Panc1 (cell line): ENCODE measurements at regions not wholly inside any gene's neighbourhood (a gene's known extent, or its start where the extent isn't known, plus 50 kb on each side); places are given as distances from the start of the nearest gene placed in this dataset.

Experiments used
- ATAC-seq: fragments of 200-7000 bp; cut with Tn5 transposase; 2 replicates; pipeline ENCODE4 v1.9.1; 2020; ENCODE audit warnings: mild to moderate bottlenecking, moderate library complexity
- BruUV-seq: library from RNA; stranded (reverse); fragments of 400-500 nt; replicated peaks from 2 replicates; lab custom pipeline; 2021; lab: Mats Ljungman, UMichigan
- CTCF ChIA-PET: fragments of 300-600 bp; sonication (Branson Sonifier 250); formaldehyde crosslinking; loops from one replicate; lab custom pipeline; 2022; ENCODE audit warnings: antibody characterized with exemption; lab: Charles Lee
- POLR2A ChIA-PET: fragments of 300-600 bp; sonication (Branson Sonifier 250); formaldehyde crosslinking; loops from one replicate; lab custom pipeline; 2022; ENCODE audit warnings: antibody characterized with exemption; lab: Charles Lee
- DNase-seq: peaks from one replicate; pipeline ENCODE4 v3.0.0-alpha.2; 2010; ENCODE audit warnings: low read depth, low spot score
- H3K27ac ChIP-seq: 2 replicates; pipeline ENCODE4 v1.5.1; 2011; ENCODE audit warnings: mild to moderate bottlenecking, low read length, inconsistent platforms
- H3K27me3 ChIP-seq: fragments of 200-500 bp; sonication (Bioruptor generic); 2 replicates; pipeline ENCODE4 v1.6.0; 2014; ENCODE audit warnings: low read length, inconsistent platforms; ENCODE audit not compliant: control insufficient read depth, insufficient read depth
- H3K36me3 ChIP-seq: fragments of 200-500 bp; sonication (Bioruptor generic); 2 replicates; pipeline ENCODE4 v1.5.1; 2014; ENCODE audit warnings: inconsistent platforms, mild to moderate bottlenecking, low read length, moderate library complexity; ENCODE audit not compliant: control insufficient read depth, insufficient read depth
- H3K4me1 ChIP-seq: 2 replicates; pipeline ENCODE4 v1.5.1; 2011; ENCODE audit warnings: inconsistent platforms, mild to moderate bottlenecking, low read length, moderate library complexity; ENCODE audit not compliant: control insufficient read depth, insufficient read depth
- H3K4me3 ChIP-seq, 2 experiments: 2 replicates each; pipeline ENCODE4 v1.5.1; 2011 to 2012; ENCODE audit warnings: low read depth in 2 of 2, low read length in 2 of 2, mild to moderate bottlenecking in 2 of 2, inconsistent platforms in 1 of 2, moderate library complexity in 1 of 2
- H3K9me3 ChIP-seq: fragments of 200-500 bp; sonication (Bioruptor generic); 2 replicates; pipeline ENCODE4 v1.5.1; 2014; ENCODE audit warnings: low read depth, mild to moderate bottlenecking, inconsistent platforms, low read length, moderate library complexity; ENCODE audit not compliant: control insufficient read depth, insufficient read depth
- CTCF ChIP-seq: fragments of 450-650 bp; IDR thresholded peaks from 2 replicates; pipeline ENCODE4 v1.5.1; 2017; ENCODE audit warnings: mild to moderate bottlenecking
- POLR2AphosphoS5 ChIP-seq: IDR thresholded peaks from 2 replicates; pipeline ENCODE4 v1.6.1; 2012; ENCODE audit warnings: mild to moderate bottlenecking, low read depth, low read length, moderate library complexity
- REST ChIP-seq, 2 experiments: IDR thresholded peaks; 2 replicates each; pipeline ENCODE4 v1.6.1; 2011 to 2012; ENCODE audit warnings: low read depth in 2 of 2, control low read depth in 1 of 2, low read length in 1 of 2, mild to moderate bottlenecking in 1 of 2, moderate library complexity in 1 of 2; ENCODE audit not compliant: insufficient read depth in 1 of 2
- SIN3A ChIP-seq: IDR thresholded peaks from 2 replicates; pipeline ENCODE4 v1.6.1; 2012; ENCODE audit warnings: low read depth, mild to moderate bottlenecking, low read length, moderate library complexity, borderline replicate concordance; ENCODE audit not compliant: insufficient read depth
- TCF7L2 ChIP-seq: IDR thresholded peaks from 2 replicates; pipeline ENCODE4 v1.6.1; 2011; ENCODE audit warnings: mild to moderate bottlenecking, low read depth, low read length, inconsistent platforms
- in situ Hi-C: cut with HindIII; loops from 2 replicates; pipeline ENCODE4 v1.10.0; 2016; ENCODE audit warnings: low sequenced_read_pairs, low pct_unique_long_range_greater_than_20kb
- intact Hi-C: fragments of 100-400 bp; cut with micrococcal nuclease; formaldehyde crosslinking; loops from one replicate; pipeline ENCODE4 v1.10.0; 2022; ENCODE audit not compliant: unreplicated experiment

GRCh38 chr6:40973304-40973703, 65.7 kb downstream of the UNC5CL start:
- Histone ChIP-seq H3K9me3 (no peaks in the 10 kb centered on the region), H3K4me3 (no peak overlapping the region), H3K36me3 (no peaks in the 10 kb centered on the region), H3K4me1 (no peaks in the 10 kb centered on the region), H3K27me3 (no peaks in the 10 kb centered on the region), H3K27ac (peak overlapping the region; percentile 15; the same call in 1 of the 2 replicates)
- TF ChIP-seq TCF7L2 = no peak
- BruUV-seq = no TSS peak
- intact Hi-C loops = no loop called here
- CTCF ChIA-PET = no interaction called here
- DNase-seq (no peak), ATAC-seq (no peak)
- in situ Hi-C loops = no loop called here
- POLR2A ChIA-PET = interaction anchor here (0.7 kb wide), 1 partner anchor 44 kb away, joined by 3 read pairs; no protein-coding TSS in a partner anchor

GRCh38 chr6:40972814-40973213, 66.2 kb downstream of the UNC5CL start:
- CTCF ChIA-PET = no interaction called here
- DNase-seq (no peak), ATAC-seq (no peak)
- intact Hi-C loops = no loop called here
- no peaks in the 10 kb centered on the region for H3K36me3 ChIP-seq
- no peaks in the 10 kb centered on the region for H3K4me1 ChIP-seq
- TF ChIP-seq POLR2AphosphoS5 (no peak), TCF7L2 (no peak), CTCF (no peak), SIN3A (no peak), REST (IDR thresholded peaks at IDR 0.05; ENCODE audit: insufficient read depth in 1 of 2, low read depth in 2 of 2, low read length in 1 of 2) (no peak)
- no peak overlapping the region; the same call in 1 of the 2 replicates for H3K27ac ChIP-seq
- no peaks in the 10 kb centered on the region for H3K27me3 ChIP-seq
- no peaks in the 10 kb centered on the region for H3K9me3 ChIP-seq
- BruUV-seq = no TSS peak
- POLR2A ChIA-PET = interaction anchor here (0.7 kb wide), 1 partner anchor 45 kb away, joined by 3 read pairs; no protein-coding TSS in a partner anchor
- in situ Hi-C loops = no loop called here
- no peak overlapping the region for H3K4me3 ChIP-seq

- intact Hi-C loops (no loop called here), in situ Hi-C loops (no loop called here)
- Histone ChIP-seq H3K27me3 (no peaks in the 10 kb centered on the region), H3K4me3 (no peak overlapping the region), H3K27ac (no peak overlapping the region; the same call in 1 of the 2 replicates), H3K4me1 (no peaks in the 10 kb centered on the region; the same call in 1 of the 2 replicates), H3K36me3 (no peaks in the 10 kb centered on the region), H3K9me3 (no peaks in the 10 kb centered on the region)
- TF ChIP-seq CTCF = no peak
- TF ChIP-seq POLR2AphosphoS5 = no peak
- no peak for TF ChIP-seq TCF7L2
- TF ChIP-seq SIN3A = no peak
- no peak for TF ChIP-seq REST (IDR thresholded peaks at IDR 0.05; ENCODE audit: insufficient read depth in 1 of 2, low read depth in 2 of 2, low read length in 1 of 2)
- no peak for DNase-seq
- no TSS peak for BruUV-seq
- ChIA-PET CTCF (no interaction called here), POLR2A (no interaction called here)
- ATAC-seq = no peak
Observed at GRCh38 chr6:40972190-40972589, 66.8 kb downstream of the UNC5CL start.
